Choroid plexus epithelial cell (primary cell): ENCODE measurements at regions not wholly inside any gene's neighbourhood (a gene's known extent, or its start where the extent isn't known, plus 50 kb on each side); places are given as distances from the start of the nearest gene placed in this dataset.

Source experiments
- DNase-seq: peaks from one replicate; pipeline ENCODE4 v3.0.0-alpha.2; 2010; ENCODE audit warnings: low read depth
- H3K4me3 ChIP-seq: 2 replicates; pipeline ENCODE4 v1.5.1; 2011; ENCODE audit warnings: low read depth, mild to moderate bottlenecking, control low read depth, low read length, moderate library complexity
- CTCF ChIP-seq: conservative IDR thresholded peaks from 2 replicates; pipeline ENCODE4 v1.5.1; 2011; ENCODE audit warnings: low read depth, mild to moderate bottlenecking, control low read depth, inconsistent platforms, low read length, moderate library complexity

GRCh38 chr18:56217406-56217805 is 421.0 kb downstream of the TXNL1 start:
- H3K4me3 ChIP-seq: no peak overlapping the region
- no peak for TF ChIP-seq CTCF
- no peak for DNase-seq

- H3K4me3 ChIP-seq: no peak overlapping the region
- no peak for TF ChIP-seq CTCF
- no peak for DNase-seq
Measured at GRCh38 chr18:56214706-56215105, 423.7 kb downstream of the TXNL1 start.

- no peak for DNase-seq
- TF ChIP-seq CTCF: no peak
- no peak overlapping the region for H3K4me3 ChIP-seq
Measured at GRCh38 chr18:56210520-56210919, 427.9 kb downstream of the TXNL1 start.

GRCh38 chr18:56207989-56208388 is 430.4 kb downstream of the TXNL1 start:
- DNase-seq: no peak
- TF ChIP-seq CTCF: no peak
- no peak overlapping the region for H3K4me3 ChIP-seq

- no peak overlapping the region for H3K4me3 ChIP-seq
- TF ChIP-seq CTCF: no peak
- DNase-seq: no peak
Measured at GRCh38 chr18:56204052-56204451, 434.3 kb downstream of the TXNL1 start.

DNA sequence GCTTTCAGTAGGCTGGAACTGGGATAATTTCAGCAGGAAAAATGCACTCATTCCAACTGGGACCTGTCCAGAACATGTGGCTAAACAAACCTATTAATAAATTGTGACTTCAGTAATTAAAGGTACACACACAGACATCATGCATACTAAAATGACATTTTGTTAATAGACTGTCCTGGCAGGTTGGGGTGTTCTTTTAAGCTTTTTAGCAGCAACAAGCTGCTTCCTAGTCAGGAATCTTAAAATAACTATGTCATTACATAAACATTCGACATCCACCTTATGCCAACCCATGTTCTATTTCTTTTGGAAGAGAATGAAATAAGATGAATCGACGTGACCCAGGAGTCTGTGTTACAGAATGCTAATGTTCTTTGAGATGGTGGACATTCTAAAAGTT is 435.7 kb downstream of the TXNL1 start:
- no peak for TF ChIP-seq CTCF
- no peak overlapping the region for H3K4me3 ChIP-seq
- DNase-seq: peak; percentile 5

GRCh38 chr18:56200381-56200911 is 437.9 kb downstream of the TXNL1 start:
- TF ChIP-seq CTCF: no peak
- DNase-seq: peak; percentile 75
- no peak overlapping the region for H3K4me3 ChIP-seq
